Left ventricle myocardium inferior (tissue), 1 donor: ENCODE measurements at regions not wholly inside any gene's neighbourhood (a gene's known extent, or its start where the extent isn't known, plus 50 kb on each side); places are given as distances from the start of the nearest gene placed in this dataset.
A peak's percentile ranks its signal among the peaks of the same experiment; 100 is the strongest.
"Not testable (repeated sequence)": the region's sequence is repeated elsewhere in the genome, so short reads cannot be mapped to it uniquely, and the experiment has no call there.

Experiments
- DNase-seq: peaks from one replicate; pipeline ENCODE4 v3.0.0-alpha.2; 2020
- H3K27ac ChIP-seq: fragments of 200-600 bp; replicated peaks from 2 replicates; pipeline ENCODE4 v1.8.0; 2021
- H3K27me3 ChIP-seq: fragments of 200-600 bp; 2 replicates; pipeline ENCODE4 v1.8.0; 2021; ENCODE audit warnings: low read depth
- H3K36me3 ChIP-seq: fragments of 200-600 bp; 2 replicates; pipeline ENCODE4 v1.8.0; 2021
- H3K4me1 ChIP-seq: fragments of 200-600 bp; 2 replicates; pipeline ENCODE4 v1.8.0; 2021
- H3K4me3 ChIP-seq: fragments of 200-600 bp; 2 replicates; pipeline ENCODE4 v1.8.0; 2021; ENCODE audit warnings: mild to moderate bottlenecking, moderate library complexity
- H3K9me3 ChIP-seq: fragments of 200-600 bp; replicated peaks from 2 replicates; pipeline ENCODE4 v1.8.0; 2021
- CTCF ChIP-seq: fragments of 200-600 bp; IDR thresholded peaks from 2 replicates; pipeline ENCODE4 v1.8.0; 2021; ENCODE audit warnings: antibody characterized with exemption, mild to moderate bottlenecking, borderline replicate concordance
- intact Hi-C: fragments of 100-400 bp; cut with micrococcal nuclease; formaldehyde crosslinking; loops from one replicate; pipeline ENCODE4 v1.11.0; 2022
- donor health status: DM: no; HTN: yes; CAD: no; lungs with severe emphysema.

GRCh38 chr2:216934623-216935022, 74.8 kb upstream of the TNP1 start:
- DNase-seq, result no peak
- Histone ChIP-seq H3K4me3 (no peak overlapping the region), H3K4me1 (peaks cover 50% of the 10 kb centered on the region), H3K27me3 (no peaks in the 10 kb centered on the region), H3K9me3 (no peaks in the 10 kb centered on the region), H3K36me3 (no peaks in the 10 kb centered on the region), H3K27ac (no peak overlapping the region)
- TF ChIP-seq CTCF, result no peak
- intact Hi-C loops, result no loop called here

GRCh38 chr2:216934151-216934550, 74.3 kb upstream of the TNP1 start:
- DNase-seq, result peak; percentile 35
- Histone ChIP-seq H3K27me3 (no peaks in the 10 kb centered on the region), H3K4me3 (no peak overlapping the region), H3K27ac (peak overlapping the region; percentile 33), H3K4me1 (peaks cover 50% of the 10 kb centered on the region), H3K36me3 (no peaks in the 10 kb centered on the region), H3K9me3 (no peaks in the 10 kb centered on the region)
- intact Hi-C loops, result no loop called here
- no peak for TF ChIP-seq CTCF

DNA sequence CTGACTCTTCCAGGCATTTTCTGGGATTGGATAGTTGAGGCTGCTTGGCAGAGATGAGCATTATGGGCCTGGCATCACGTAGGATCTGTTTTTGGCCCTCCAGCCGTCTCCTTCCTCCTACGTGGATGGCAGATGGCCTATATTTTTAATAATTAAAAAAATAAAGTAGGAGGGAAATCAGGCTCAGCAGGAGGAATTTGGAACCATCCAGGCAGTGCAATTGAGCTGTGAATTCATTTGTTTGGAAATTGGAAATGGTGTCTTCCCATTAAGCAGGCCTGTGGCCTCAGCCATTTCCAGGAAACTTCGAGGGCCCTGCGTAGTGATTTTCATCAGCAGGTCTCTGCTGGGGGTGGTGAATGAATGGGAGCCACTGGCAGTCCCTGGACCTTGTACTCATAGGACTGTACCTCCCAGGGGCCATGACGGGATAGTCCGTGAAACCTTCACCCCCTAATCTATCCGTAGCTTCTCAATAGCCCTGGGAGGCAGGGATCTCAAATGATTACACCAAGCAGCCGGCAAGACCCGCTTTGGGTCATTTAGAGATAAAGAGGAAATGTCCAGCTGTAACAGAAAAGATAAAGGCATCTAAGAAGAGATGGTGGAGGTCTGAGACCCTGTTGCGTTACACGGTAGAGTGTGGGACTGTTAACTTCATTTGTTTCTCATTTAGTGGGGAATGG, 73.1 kb upstream of the TNP1 start:
- Histone ChIP-seq H3K4me3 (no peak overlapping the region), H3K27me3 (no peaks in the 10 kb centered on the region), H3K4me1 (peaks cover 49% of the 10 kb centered on the region), H3K36me3 (no peaks in the 10 kb centered on the region), H3K27ac (peak overlapping the region; percentile 52), H3K9me3 (no peaks in the 10 kb centered on the region)
- DNase-seq, result no peak
- intact Hi-C loops, result no loop called here
- no peak for TF ChIP-seq CTCF

DNA sequence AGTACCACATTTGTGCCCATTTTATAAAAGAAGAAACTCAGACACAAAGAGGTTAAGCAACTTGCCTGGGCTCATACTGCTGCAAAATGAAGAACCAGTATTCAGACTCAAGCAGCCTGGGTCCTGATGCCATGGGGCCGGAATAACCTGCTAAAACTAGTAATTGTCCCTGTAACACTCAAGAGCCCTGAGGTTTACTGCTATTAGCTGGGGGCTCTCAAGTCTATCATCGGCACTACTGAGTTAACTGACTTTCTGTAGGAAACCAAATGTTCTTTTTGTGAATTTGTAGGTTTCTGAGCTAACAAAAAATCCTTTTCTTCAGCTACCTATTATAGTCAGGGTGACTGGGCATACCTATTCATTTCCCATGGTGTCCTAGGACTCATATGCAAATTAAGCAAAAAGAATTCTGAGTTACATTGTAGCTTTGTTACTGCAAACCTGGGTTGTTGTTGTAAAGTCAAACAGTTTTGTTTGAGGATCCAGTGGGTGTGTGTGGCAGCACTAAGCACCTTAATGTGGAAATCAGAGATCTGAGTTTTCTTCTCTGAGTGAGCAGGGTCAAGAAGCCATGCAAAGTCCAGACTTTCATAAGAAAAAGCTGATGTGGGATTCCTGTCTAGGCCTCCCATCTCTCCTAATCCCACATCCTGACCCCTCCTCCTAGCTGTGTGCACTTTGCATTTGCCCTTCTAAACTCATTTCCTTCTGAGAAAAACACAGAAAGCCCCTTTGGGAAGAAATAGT, 72.4 kb upstream of the TNP1 start:
- Histone ChIP-seq H3K27ac (peak overlapping the region; percentile 52), H3K36me3 (no peaks in the 10 kb centered on the region), H3K9me3 (no peaks in the 10 kb centered on the region), H3K4me3 (no peak overlapping the region), H3K27me3 (no peaks in the 10 kb centered on the region), H3K4me1 (peaks cover 42% of the 10 kb centered on the region)
- TF ChIP-seq CTCF, result no peak
- intact Hi-C loops, result no loop called here
- DNase-seq, result no peak

DNA sequence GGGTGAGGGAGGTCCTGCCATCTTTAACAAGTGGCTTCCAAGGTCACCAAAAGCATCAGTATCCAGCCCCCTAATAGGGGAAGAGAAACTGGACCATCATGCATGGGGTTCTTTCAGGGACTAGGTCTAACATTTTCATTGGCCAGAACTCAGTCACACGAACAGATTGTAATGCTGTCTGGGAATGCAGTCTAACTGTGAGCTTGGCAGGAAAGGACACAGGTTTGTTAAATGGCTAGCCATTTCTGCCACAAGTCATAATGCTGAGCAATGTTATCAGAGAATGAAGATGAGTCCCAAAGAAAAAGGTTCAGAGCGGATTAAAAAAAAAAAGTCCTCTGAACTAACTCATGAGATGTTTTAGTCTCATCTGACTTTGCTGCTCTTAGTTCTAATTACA, 70.9 kb upstream of the TNP1 start:
- Histone ChIP-seq H3K4me1 (peaks cover 30% of the 10 kb centered on the region), H3K27me3 (no peaks in the 10 kb centered on the region), H3K9me3 (no peaks in the 10 kb centered on the region), H3K4me3 (no peak overlapping the region), H3K27ac (no peak overlapping the region), H3K36me3 (no peaks in the 10 kb centered on the region)
- intact Hi-C loops, result no loop called here
- no peak for TF ChIP-seq CTCF
- DNase-seq, result no peak

- peaks cover 23% of the 10 kb centered on the region for H3K4me1 ChIP-seq
- H3K36me3 ChIP-seq, H3K27me3 ChIP-seq, intact Hi-C loops, H3K4me3 ChIP-seq, H3K9me3 ChIP-seq, H3K27ac ChIP-seq, DNase-seq: not testable (repeated sequence)
These were observed 69.5 kb upstream of the TNP1 start for GRCh38 chr2:216929338-216929737.
